Activated naive CD8-positive, alpha-beta T cell treated with anti-CD3 and anti-CD28 coated beads, Interleukin-2, amount 10 ng/mL, durations not matched to agents 7 days and 5 days (primary cell): ENCODE measurements at regions not wholly inside any gene's neighbourhood (a gene's known extent, or its start where the extent isn't known, plus 50 kb on each side); places are given as distances from the start of the nearest gene placed in this dataset.
"Not testable (repeated sequence)": the region's sequence is repeated elsewhere in the genome, so short reads cannot be mapped to it uniquely, and the experiment has no call there.

ENCODE experiments used
- ATAC-seq: fragments of 150-1000 bp; cut with Tn5 transposase; one replicate; pipeline ENCODE4 v1.10.0; 2021; ENCODE audit warnings: low read depth, moderate library complexity
- POLR2A ChIA-PET: fragments of 350-600 bp; sonication (Branson Sonifier 250); formaldehyde crosslinking; loops from one replicate; lab custom pipeline; 2021; ENCODE audit warnings: antibody characterized with exemption; lab: Charles Lee
- DNase-seq: peaks from one replicate; pipeline ENCODE4 v3.0.0; 2021
- H3K27ac Mint-ChIP-seq: one replicate; pipeline ENCODE4 v1.8.0; 2022; ENCODE audit warnings: mild to moderate bottlenecking, mixed read lengths
- H3K27me3 Mint-ChIP-seq: one replicate; pipeline ENCODE4 v1.8.0; 2022; ENCODE audit warnings: mild to moderate bottlenecking, moderate library complexity, mixed read lengths
- H3K36me3 Mint-ChIP-seq: one replicate; pipeline ENCODE4 v1.8.0; 2021; ENCODE audit warnings: mild to moderate bottlenecking, mixed read lengths
- H3K4me1 Mint-ChIP-seq: one replicate; pipeline ENCODE4 v1.8.0; 2021; ENCODE audit warnings: mixed read lengths
- H3K4me3 Mint-ChIP-seq: one replicate; pipeline ENCODE4 v1.8.0; 2022; ENCODE audit warnings: mild to moderate bottlenecking, moderate library complexity, mixed read lengths
- H3K9me3 Mint-ChIP-seq: one replicate; pipeline ENCODE4 v1.8.0; 2021; ENCODE audit warnings: mixed read lengths

GRCh38 chr9:24698881-24699518 is 153.3 kb upstream of the IZUMO3 start:
- H3K9me3 Mint-ChIP-seq, result peaks cover 4% of the 10 kb centered on the region
- H3K36me3 Mint-ChIP-seq, result no peaks in the 10 kb centered on the region
- H3K4me3 Mint-ChIP-seq, result no peak overlapping the region
- no peaks in the 10 kb centered on the region for H3K4me1 Mint-ChIP-seq
- no peaks in the 10 kb centered on the region for H3K27me3 Mint-ChIP-seq
- ATAC-seq (no peak), DNase-seq (no peak)
- no peak overlapping the region for H3K27ac Mint-ChIP-seq
- POLR2A ChIA-PET, result no interaction called here

- Mint-ChIP-seq H3K9me3 (peaks cover 4% of the 10 kb centered on the region), H3K27ac (no peak overlapping the region), H3K4me3 (no peak overlapping the region), H3K36me3 (no peaks in the 10 kb centered on the region), H3K4me1 (no peaks in the 10 kb centered on the region), H3K27me3 (no peaks in the 10 kb centered on the region)
- POLR2A ChIA-PET, result no interaction called here
- no peak for DNase-seq
- no peak for ATAC-seq
These were observed 126.6 kb upstream of the IZUMO3 start for GRCh38 chr9:24672336-24672735.

GRCh38 chr9:24657387-24657786 is 111.7 kb upstream of the IZUMO3 start:
- Mint-ChIP-seq H3K4me3 (no peak overlapping the region), H3K4me1 (no peaks in the 10 kb centered on the region), H3K27me3 (no peaks in the 10 kb centered on the region), H3K36me3 (no peaks in the 10 kb centered on the region), H3K27ac (no peak overlapping the region), H3K9me3 (peaks cover 6% of the 10 kb centered on the region)
- DNase-seq (no peak), ATAC-seq (no peak)
- POLR2A ChIA-PET, result no interaction called here

- H3K4me1 Mint-ChIP-seq, result no peaks in the 10 kb centered on the region
- no peak overlapping the region for H3K4me3 Mint-ChIP-seq
- no peak overlapping the region for H3K27ac Mint-ChIP-seq
- no peaks in the 10 kb centered on the region for H3K27me3 Mint-ChIP-seq
- no peaks in the 10 kb centered on the region for H3K36me3 Mint-ChIP-seq
- no peak for DNase-seq
- POLR2A ChIA-PET, result no interaction called here
- peaks cover 10% of the 10 kb centered on the region for H3K9me3 Mint-ChIP-seq
- ATAC-seq, result no peak
These were observed 106.5 kb upstream of the IZUMO3 start for GRCh38 chr9:24652181-24652580.

GRCh38 chr9:24628809-24629208 is 83.1 kb upstream of the IZUMO3 start:
- H3K27me3 Mint-ChIP-seq, ATAC-seq, H3K27ac Mint-ChIP-seq, H3K4me3 Mint-ChIP-seq, DNase-seq, H3K9me3 Mint-ChIP-seq, POLR2A ChIA-PET, H3K36me3 Mint-ChIP-seq, H3K4me1 Mint-ChIP-seq: not testable (repeated sequence)

- Mint-ChIP-seq H3K36me3 (no peaks in the 10 kb centered on the region), H3K4me3 (no peak overlapping the region), H3K27me3 (no peaks in the 10 kb centered on the region), H3K27ac (no peak overlapping the region), H3K4me1 (no peaks in the 10 kb centered on the region), H3K9me3 (peaks cover 6% of the 10 kb centered on the region)
- ATAC-seq, result no peak
- no peak for DNase-seq
- POLR2A ChIA-PET, result no interaction called here
These were observed 79.4 kb upstream of the IZUMO3 start for GRCh38 chr9:24625097-24625496.

- H3K27ac Mint-ChIP-seq, result no peak overlapping the region
- no peak overlapping the region for H3K4me3 Mint-ChIP-seq
- DNase-seq, result no peak
- no peaks in the 10 kb centered on the region for H3K4me1 Mint-ChIP-seq
- no peaks in the 10 kb centered on the region for H3K36me3 Mint-ChIP-seq
- H3K27me3 Mint-ChIP-seq, result no peaks in the 10 kb centered on the region
- POLR2A ChIA-PET, result no interaction called here
- no peak for ATAC-seq
- peaks cover 6% of the 10 kb centered on the region for H3K9me3 Mint-ChIP-seq
These were observed 78.8 kb upstream of the IZUMO3 start for GRCh38 chr9:24624481-24624880.

GRCh38 chr9:24620741-24621140 is 75.0 kb upstream of the IZUMO3 start:
- DNase-seq (no peak), ATAC-seq (no peak)
- Mint-ChIP-seq H3K27me3 (no peaks in the 10 kb centered on the region), H3K27ac (no peak overlapping the region), H3K9me3 (peaks cover 6% of the 10 kb centered on the region), H3K36me3 (no peaks in the 10 kb centered on the region), H3K4me1 (no peaks in the 10 kb centered on the region), H3K4me3 (no peak overlapping the region)
- POLR2A ChIA-PET, result no interaction called here

- DNase-seq, result no peak
- Mint-ChIP-seq H3K27me3 (no peaks in the 10 kb centered on the region), H3K4me3 (no peak overlapping the region), H3K9me3 (peaks cover 6% of the 10 kb centered on the region), H3K36me3 (no peaks in the 10 kb centered on the region), H3K27ac (no peak overlapping the region), H3K4me1 (no peaks in the 10 kb centered on the region)
- POLR2A ChIA-PET, result no interaction called here
- no peak for ATAC-seq
These were observed 71.2 kb upstream of the IZUMO3 start for GRCh38 chr9:24616863-24617262.

- DNase-seq (no peak), ATAC-seq (no peak)
- POLR2A ChIA-PET, result no interaction called here
- Mint-ChIP-seq H3K4me3 (no peak overlapping the region), H3K27ac (no peak overlapping the region), H3K9me3 (peaks cover 8% of the 10 kb centered on the region), H3K36me3 (no peaks in the 10 kb centered on the region), H3K27me3 (no peaks in the 10 kb centered on the region), H3K4me1 (no peaks in the 10 kb centered on the region)
These were observed 68.4 kb upstream of the IZUMO3 start for GRCh38 chr9:24614070-24614469.

- Mint-ChIP-seq H3K36me3 (no peaks in the 10 kb centered on the region), H3K4me1 (no peaks in the 10 kb centered on the region), H3K27me3 (no peaks in the 10 kb centered on the region), H3K9me3 (peaks cover 7% of the 10 kb centered on the region), H3K27ac (no peak overlapping the region), H3K4me3 (no peak overlapping the region)
- POLR2A ChIA-PET, result no interaction called here
- DNase-seq (no peak), ATAC-seq (no peak)
These were observed 62.9 kb upstream of the IZUMO3 start for GRCh38 chr9:24608599-24608998.

- peaks cover 4% of the 10 kb centered on the region for H3K9me3 Mint-ChIP-seq
- H3K27ac Mint-ChIP-seq, result no peak overlapping the region
- no peak overlapping the region for H3K4me3 Mint-ChIP-seq
- DNase-seq (no peak), ATAC-seq (no peak)
- no peaks in the 10 kb centered on the region for H3K36me3 Mint-ChIP-seq
- H3K27me3 Mint-ChIP-seq, result no peaks in the 10 kb centered on the region
- H3K4me1 Mint-ChIP-seq, result no peaks in the 10 kb centered on the region
- POLR2A ChIA-PET, result no interaction called here
These were observed 57.1 kb upstream of the IZUMO3 start for GRCh38 chr9:24602693-24603352.
